H1 (cell line): ENCODE measurements at regions not wholly inside any gene's neighbourhood (a gene's known extent, or its start where the extent isn't known, plus 50 kb on each side); places are given as distances from the start of the nearest gene placed in this dataset.

Source experiments
- ASH2L ChIP-seq: fragments of 200-600, 300-600 bp; sonication (generic); IDR thresholded peaks from one replicate; pipeline ENCODE4 v1.7.1; 2017; ENCODE audit warnings: low read length
- BRCA1 ChIP-seq: IDR thresholded peaks from 2 replicates; pipeline ENCODE4 v1.6.1; 2012; ENCODE audit warnings: low read depth, low read length, improper control_type of control experiment
- E2F6 ChIP-seq: IDR thresholded peaks from 2 replicates; pipeline ENCODE4 v1.6.1; 2012; ENCODE audit warnings: inconsistent platforms
- GTF2F1 ChIP-seq: IDR thresholded peaks from 2 replicates; pipeline ENCODE4 v1.6.1; 2012; ENCODE audit warnings: low read depth, low read length, improper control_type of control experiment, borderline replicate concordance
- POU5F1 ChIP-seq: IDR thresholded peaks from 2 replicates; pipeline ENCODE4 v1.6.1; 2011; ENCODE audit warnings: low read depth, mild to moderate bottlenecking, low read length, moderate library complexity
- RAD21 ChIP-seq, 2 experiments: IDR thresholded peaks in 1 of 2; conservative IDR thresholded peaks in 1 of 2; 2 replicates each; pipeline ENCODE4 v1.6.1; 2011; ENCODE audit warnings: low read depth in 2 of 2, low read length in 2 of 2, improper control_type of control experiment in 1 of 2, inconsistent platforms in 1 of 2, mild to moderate bottlenecking in 1 of 2, moderate library complexity in 1 of 2
- SP2 ChIP-seq: IDR thresholded peaks from 2 replicates; pipeline ENCODE4 v1.6.1; 2012; ENCODE audit warnings: mild to moderate bottlenecking, low read length, inconsistent platforms
- TBP ChIP-seq: IDR thresholded peaks from 2 replicates; pipeline ENCODE4 v1.6.1; 2011; ENCODE audit warnings: low read depth, low read length, improper control_type of control experiment

DNA sequence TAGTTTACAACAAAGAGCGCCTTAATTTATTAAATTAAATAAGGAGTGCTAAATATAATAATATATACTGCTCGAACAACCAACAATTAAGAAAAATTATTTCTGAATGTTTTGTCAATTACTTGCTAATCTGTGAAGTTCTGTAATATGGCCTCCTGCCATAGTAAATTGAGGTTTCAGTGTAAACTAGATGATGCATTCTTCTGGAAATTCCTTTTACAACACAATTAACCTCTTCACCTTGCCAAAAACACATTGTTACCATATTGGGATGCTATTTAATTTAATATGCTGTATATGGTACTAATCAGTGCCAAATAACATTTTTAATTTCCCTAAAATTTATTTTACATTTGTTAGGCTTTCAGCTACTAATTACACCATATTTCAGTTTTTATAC lies 808.4 kb upstream of the CITED2 start (continued):
- TF ChIP-seq RAD21 (IDR thresholded peaks at IDR 0.05 in 1 of 2, conservative IDR thresholded peaks at IDR 0.05 in 1 of 2; ENCODE audit: low read depth in 2 of 2, low read length in 2 of 2) = no peak
- TF ChIP-seq E2F6 = no peak
- no peak for TF ChIP-seq TBP
- TF ChIP-seq BRCA1 = no peak
- TF ChIP-seq ASH2L = no peak
- no peak for TF ChIP-seq POU5F1
- no peak for TF ChIP-seq SP2
- no peak for TF ChIP-seq GTF2F1
- TF ChIP-seq, all 59 proteins: peak for 0
